WI38 (cell line): ENCODE measurements at regions not wholly inside any gene's neighbourhood (a gene's known extent, or its start where the extent isn't known, plus 50 kb on each side); places are given as distances from the start of the nearest gene placed in this dataset.

Experiments
- H3K4me3 ChIP-seq: 2 replicates; pipeline ENCODE4 v1.5.1; 2011; ENCODE audit warnings: low read depth, mild to moderate bottlenecking, control low read depth, low read length
- TF ChIP-seq, protein P1 (sequence below): IDR thresholded peaks from 2 replicates; pipeline ENCODE4 v1.5.1; 2012; ENCODE audit warnings: low read depth, mild to moderate bottlenecking, control low read depth, low read length

DNA sequence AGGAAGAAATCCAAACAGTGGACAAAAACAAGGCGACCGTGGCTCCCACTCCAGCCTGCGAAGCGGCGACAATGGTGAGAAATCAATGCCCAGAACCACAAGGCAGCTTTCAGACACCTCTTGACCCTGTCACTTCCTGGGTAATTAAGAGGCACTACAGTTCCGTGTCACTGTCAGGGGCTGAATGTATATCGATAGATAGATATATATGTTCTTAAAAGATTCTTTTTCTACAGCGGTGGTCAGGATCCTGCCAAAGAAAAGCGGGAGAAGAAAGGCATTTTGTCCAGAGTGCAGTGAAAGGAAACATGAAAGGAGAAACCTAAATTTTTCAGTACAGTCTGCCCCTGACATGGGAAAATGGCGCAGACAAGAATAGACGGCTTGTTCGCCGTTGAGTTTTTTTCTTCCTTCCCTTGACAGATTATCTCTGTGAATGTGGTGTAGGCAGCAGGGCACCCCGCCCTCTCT, 56.2 kb upstream of the HES1 start:
- TF ChIP-seq, protein P1, sequence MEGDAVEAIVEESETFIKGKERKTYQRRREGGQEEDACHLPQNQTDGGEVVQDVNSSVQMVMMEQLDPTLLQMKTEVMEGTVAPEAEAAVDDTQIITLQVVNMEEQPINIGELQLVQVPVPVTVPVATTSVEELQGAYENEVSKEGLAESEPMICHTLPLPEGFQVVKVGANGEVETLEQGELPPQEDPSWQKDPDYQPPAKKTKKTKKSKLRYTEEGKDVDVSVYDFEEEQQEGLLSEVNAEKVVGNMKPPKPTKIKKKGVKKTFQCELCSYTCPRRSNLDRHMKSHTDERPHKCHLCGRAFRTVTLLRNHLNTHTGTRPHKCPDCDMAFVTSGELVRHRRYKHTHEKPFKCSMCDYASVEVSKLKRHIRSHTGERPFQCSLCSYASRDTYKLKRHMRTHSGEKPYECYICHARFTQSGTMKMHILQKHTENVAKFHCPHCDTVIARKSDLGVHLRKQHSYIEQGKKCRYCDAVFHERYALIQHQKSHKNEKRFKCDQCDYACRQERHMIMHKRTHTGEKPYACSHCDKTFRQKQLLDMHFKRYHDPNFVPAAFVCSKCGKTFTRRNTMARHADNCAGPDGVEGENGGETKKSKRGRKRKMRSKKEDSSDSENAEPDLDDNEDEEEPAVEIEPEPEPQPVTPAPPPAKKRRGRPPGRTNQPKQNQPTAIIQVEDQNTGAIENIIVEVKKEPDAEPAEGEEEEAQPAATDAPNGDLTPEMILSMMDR, result no peak
- no peak overlapping the region for H3K4me3 ChIP-seq

DNA sequence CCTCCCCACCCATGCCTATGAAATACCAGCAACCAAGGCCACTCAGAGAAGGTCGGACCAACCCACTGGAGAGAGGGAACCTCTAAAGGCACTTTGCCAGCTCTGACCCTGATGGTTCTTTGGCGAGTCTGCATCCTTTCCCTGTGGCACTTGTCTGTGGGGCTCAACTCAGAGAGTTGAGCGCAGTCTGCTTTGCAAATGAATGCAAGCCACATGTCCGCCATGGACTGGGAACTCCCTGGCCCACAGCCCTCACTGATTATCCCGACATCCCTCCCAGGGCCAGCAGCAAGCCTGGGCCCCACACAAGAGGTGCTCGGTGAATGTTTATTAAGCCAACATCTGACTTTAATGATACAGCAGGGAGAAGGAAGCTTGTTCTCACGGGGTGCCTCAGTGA, 55.5 kb upstream of the HES1 start:
- TF ChIP-seq, protein P1, result no peak
- no peak overlapping the region for H3K4me3 ChIP-seq

DNA sequence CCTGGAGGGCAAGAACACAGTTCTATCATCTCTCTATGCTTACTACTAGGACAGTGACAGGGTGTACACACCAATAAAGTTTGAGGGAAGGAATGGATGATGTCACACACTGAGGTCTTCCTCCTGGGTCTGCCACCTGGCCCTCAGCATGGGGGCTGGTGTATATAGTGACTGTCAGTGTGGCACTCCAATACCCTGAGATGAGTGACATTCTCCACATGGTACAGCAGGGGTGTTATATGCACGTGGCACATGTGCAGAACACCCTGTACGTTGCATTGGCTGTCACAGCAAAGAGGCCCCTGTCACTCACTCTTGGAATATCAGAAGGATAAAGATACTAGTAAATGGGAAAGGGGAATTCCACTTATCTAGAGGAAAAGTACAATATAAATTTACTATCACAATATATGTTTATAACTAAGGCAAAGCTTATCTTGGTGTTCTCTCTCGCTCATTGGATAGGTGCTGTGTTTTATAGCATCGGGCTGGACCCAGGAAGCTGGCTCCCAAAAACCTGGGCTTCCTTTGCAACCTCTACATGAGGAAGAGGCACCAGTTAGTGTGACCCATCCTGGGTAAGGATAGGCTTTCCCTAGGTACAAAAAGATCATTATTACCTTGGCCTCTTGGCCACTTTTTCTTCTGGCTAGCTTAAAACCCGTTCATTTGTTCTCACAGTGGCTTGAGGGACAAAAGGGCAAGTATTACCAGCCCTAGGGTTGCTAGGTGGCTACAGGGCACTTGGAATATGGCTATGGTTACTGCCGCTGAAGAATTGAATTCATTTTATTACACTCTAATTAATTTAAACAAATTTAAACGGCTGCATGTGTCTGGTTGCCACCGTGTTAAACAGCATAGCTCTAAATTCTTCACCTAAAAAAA, 54.8 kb upstream of the HES1 start:
- H3K4me3 ChIP-seq, result no peak overlapping the region
- TF ChIP-seq, protein P1, result no peak

DNA sequence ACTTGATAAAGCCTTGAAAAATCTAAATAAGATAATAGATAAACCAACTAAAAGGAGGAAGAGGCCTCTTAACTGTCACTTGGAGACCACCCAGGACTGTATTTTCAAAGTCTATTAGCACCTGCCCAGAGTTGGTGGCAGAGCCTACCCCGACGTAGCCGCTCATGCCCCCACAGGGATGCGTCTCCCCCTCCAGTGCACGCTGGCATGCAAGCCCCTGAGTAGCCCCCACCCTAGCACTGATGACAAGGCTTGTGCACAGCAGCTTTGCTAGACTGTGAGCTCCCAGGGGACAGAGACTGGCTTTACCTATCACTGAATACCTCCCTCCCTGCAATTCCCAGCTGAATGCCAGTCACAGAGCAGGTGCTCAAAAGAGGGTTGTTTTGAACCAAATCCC, 54.1 kb upstream of the HES1 start:
- TF ChIP-seq, protein P1, result no peak
- H3K4me3 ChIP-seq, result no peak overlapping the region

DNA sequence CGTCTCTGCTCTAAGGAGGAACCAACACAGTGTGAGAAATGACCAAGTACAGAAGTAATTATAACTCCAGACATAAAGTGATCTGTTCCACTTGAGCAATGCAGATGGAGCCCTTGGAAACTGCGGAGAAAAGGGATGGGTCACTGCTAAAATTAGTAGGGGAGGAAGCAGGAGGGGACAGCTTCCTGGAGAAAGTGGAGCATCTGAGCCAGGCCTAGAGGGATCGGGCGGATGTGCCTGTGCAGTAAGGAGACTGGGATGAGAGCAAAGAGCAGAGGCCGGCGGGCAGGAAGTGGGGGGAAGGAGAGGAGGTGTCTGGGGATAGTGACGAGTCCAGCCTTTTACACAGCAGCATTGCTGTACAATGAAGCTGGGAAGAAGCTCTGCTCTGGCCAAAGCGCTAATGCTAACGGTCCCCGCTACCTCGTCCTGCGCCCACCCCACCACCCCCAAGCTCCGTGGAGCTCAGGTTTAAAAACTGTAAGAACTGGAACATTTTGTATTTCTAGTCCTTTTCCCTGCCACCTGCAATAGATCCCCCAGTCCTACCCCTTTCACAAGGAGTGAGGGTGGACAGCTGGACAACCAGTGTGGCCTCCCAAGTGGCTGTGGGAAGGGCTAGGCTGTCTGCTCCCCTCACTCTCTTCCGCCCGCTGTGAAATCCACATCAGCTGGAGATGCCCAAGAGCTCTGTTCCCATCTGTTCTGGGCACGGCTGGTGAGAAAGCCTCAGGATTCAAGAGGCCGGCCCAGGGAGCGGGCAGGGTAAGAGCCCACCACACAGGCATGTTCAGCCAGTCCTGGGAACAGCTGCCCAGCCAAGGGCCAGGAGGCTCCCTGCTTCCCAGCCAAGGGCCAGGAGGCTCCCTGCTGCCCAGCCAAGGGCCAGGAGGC, 53.0 kb upstream of the HES1 start:
- TF ChIP-seq, protein P1, result no peak
- no peak overlapping the region for H3K4me3 ChIP-seq

DNA sequence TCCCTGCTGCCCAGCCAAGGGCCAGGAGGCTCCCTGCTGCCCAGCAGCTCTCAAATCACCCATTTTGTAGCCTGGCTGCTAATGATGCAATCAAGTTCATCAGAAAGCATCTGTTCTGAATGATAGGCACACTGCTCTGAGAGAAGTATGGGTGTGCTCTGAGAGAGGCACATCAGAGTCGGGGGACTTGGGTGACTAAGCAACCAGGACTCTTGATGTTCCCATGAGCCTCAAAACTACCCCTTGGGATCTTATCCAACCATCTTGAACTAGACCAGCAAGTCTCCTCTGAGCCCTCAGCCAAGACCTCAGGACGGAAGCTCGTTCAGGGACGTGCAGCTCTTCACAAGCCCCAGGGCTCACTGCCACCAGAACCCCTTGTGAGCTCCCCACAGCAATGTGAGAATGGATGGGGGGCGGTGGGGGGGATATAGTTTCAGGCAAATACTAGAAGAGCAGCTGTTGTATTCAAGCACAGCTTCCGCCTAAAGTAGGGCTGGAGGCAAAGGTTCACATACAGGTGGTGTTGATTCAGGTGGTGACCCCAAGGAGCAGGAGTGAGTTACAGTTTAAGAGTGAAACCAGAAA, 52.2 kb upstream of the HES1 start:
- TF ChIP-seq, protein P1, result no peak
- H3K4me3 ChIP-seq, result no peak overlapping the region
